Hepatocyte (in vitro differentiated cells): ENCODE measurements at regions not wholly inside any gene's neighbourhood (a gene's known extent, or its start where the extent isn't known, plus 50 kb on each side); places are given as distances from the start of the nearest gene placed in this dataset.

Experiments
- DNase-seq: peaks from one replicate; pipeline ENCODE4 v3.0.0-alpha.2; 2016; ENCODE audit warnings: low spot score
- H2AFZ ChIP-seq: fragments of 200-600 bp; sonication (generic); 2 replicates; pipeline ENCODE4 v1.6.0; 2016; ENCODE audit warnings: antibody characterized with exemption, mild to moderate bottlenecking
- H3K27ac ChIP-seq: fragments of 200-600 bp; sonication (generic); 2 replicates; pipeline ENCODE4 v1.5.1; 2016; ENCODE audit warnings: mild to moderate bottlenecking
- H3K27me3 ChIP-seq: fragments of 200-600 bp; sonication (generic); 2 replicates; pipeline ENCODE4 v1.6.1; 2016
- H3K36me3 ChIP-seq: fragments of 200-600 bp; sonication (generic); replicated peaks from 2 replicates; pipeline ENCODE4 v1.5.1; 2016; ENCODE audit warnings: low read depth; ENCODE audit not compliant: insufficient read depth
- H3K4me1 ChIP-seq: fragments of 200-600 bp; sonication (generic); 2 replicates; pipeline ENCODE4 v1.5.1; 2016; ENCODE audit warnings: mild to moderate bottlenecking, moderate library complexity; ENCODE audit not compliant: insufficient read depth
- H3K4me2 ChIP-seq: fragments of 200-600 bp; sonication (generic); 2 replicates; pipeline ENCODE4 v1.6.0; 2016
- H3K4me3 ChIP-seq: fragments of 200-600 bp; sonication (generic); 2 replicates; pipeline ENCODE4 v1.5.1; 2016; ENCODE audit warnings: mild to moderate bottlenecking
- H3K79me2 ChIP-seq: fragments of 200-600 bp; sonication (generic); 2 replicates; pipeline ENCODE4 v1.6.0; 2017; ENCODE audit warnings: mild to moderate bottlenecking
- H3K9me2 ChIP-seq: fragments of 200-600 bp; sonication (generic); replicated peaks from 2 replicates; pipeline ENCODE4 v1.6.0; 2017; ENCODE audit warnings: mild to moderate bottlenecking; ENCODE audit not compliant: insufficient read depth
- H3K9me3 ChIP-seq: fragments of 200-600 bp; sonication (generic); 2 replicates; pipeline ENCODE4 v1.5.1; 2016; ENCODE audit warnings: low read depth, mild to moderate bottlenecking
- H4K20me1 ChIP-seq: fragments of 200-600 bp; sonication (generic); 2 replicates; pipeline ENCODE4 v1.6.0; 2016; ENCODE audit warnings: mild to moderate bottlenecking; ENCODE audit not compliant: insufficient read depth, poor library complexity, severe bottlenecking
- EZH2 ChIP-seq: fragments of 200-600 bp; sonication (generic); IDR thresholded peaks from 2 replicates; pipeline ENCODE4 v1.6.1; 2016; ENCODE audit warnings: antibody characterized with exemption, mild to moderate bottlenecking, borderline replicate concordance
- EZH2phosphoT487 ChIP-seq: fragments of 200-600 bp; sonication (generic); IDR thresholded peaks from one replicate; pipeline ENCODE4 v1.6.1; 2018; ENCODE audit warnings: antibody characterized with exemption, mild to moderate bottlenecking, low read depth, moderate library complexity; ENCODE audit not compliant: unreplicated experiment, severe bottlenecking
- WGBS: methylation state at CpG from one replicate; pipeline ENCODE4 v1.1.6; 2016; ENCODE audit warnings: low lambda C conversion rate; ENCODE audit errors: missing lambda C conversion rate; 5-methylcytosine and 5-hydroxymethylcytosine counted together
- TF ChIP-seq, protein P1 (sequence below): fragments of 200-600 bp; sonication (generic); IDR thresholded peaks from 2 replicates; pipeline ENCODE4 v1.5.1; 2016; ENCODE audit warnings: antibody characterized with exemption, mild to moderate bottlenecking; ENCODE audit not compliant: poor library complexity

DNA sequence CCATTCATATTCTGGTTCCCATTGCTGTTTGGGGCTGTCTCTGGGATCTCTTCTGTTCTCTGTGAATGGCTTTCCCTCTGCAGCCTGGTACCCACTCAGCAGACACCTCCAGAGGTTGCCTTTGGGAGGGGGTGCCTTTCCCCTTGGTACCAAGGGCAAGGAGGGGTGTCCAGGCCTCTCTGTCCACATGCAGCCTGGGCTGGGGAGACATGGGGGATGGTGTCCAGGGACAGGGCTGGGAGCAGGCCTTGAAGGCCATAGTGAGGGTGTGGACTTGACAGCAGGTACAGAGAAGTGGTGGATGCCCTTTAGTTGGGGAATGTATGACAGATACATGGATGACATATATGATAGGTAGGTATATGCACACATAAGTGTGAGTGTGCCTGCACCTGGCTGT, 83.7 kb downstream of the PLXNA1 start:
- DNase-seq = no peak
- no peaks in the 10 kb centered on the region for H3K36me3 ChIP-seq
- H3K9me3 ChIP-seq = no peaks in the 10 kb centered on the region
- H3K4me1 ChIP-seq = no peaks in the 10 kb centered on the region
- no peak for TF ChIP-seq EZH2phosphoT487
- TF ChIP-seq, protein P1, sequence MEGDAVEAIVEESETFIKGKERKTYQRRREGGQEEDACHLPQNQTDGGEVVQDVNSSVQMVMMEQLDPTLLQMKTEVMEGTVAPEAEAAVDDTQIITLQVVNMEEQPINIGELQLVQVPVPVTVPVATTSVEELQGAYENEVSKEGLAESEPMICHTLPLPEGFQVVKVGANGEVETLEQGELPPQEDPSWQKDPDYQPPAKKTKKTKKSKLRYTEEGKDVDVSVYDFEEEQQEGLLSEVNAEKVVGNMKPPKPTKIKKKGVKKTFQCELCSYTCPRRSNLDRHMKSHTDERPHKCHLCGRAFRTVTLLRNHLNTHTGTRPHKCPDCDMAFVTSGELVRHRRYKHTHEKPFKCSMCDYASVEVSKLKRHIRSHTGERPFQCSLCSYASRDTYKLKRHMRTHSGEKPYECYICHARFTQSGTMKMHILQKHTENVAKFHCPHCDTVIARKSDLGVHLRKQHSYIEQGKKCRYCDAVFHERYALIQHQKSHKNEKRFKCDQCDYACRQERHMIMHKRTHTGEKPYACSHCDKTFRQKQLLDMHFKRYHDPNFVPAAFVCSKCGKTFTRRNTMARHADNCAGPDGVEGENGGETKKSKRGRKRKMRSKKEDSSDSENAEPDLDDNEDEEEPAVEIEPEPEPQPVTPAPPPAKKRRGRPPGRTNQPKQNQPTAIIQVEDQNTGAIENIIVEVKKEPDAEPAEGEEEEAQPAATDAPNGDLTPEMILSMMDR = no peak
- TF ChIP-seq EZH2 = no peak
- H3K79me2 ChIP-seq = no peaks in the 10 kb centered on the region
- no peaks in the 10 kb centered on the region for H4K20me1 ChIP-seq
- H2AFZ ChIP-seq = no peak overlapping the region
- H3K4me3 ChIP-seq = no peak overlapping the region
- H3K9me2 ChIP-seq = no peaks in the 10 kb centered on the region
- H3K4me2 ChIP-seq = no peak overlapping the region
- H3K27ac ChIP-seq = no peak overlapping the region
- no peaks in the 10 kb centered on the region for H3K27me3 ChIP-seq

DNA sequence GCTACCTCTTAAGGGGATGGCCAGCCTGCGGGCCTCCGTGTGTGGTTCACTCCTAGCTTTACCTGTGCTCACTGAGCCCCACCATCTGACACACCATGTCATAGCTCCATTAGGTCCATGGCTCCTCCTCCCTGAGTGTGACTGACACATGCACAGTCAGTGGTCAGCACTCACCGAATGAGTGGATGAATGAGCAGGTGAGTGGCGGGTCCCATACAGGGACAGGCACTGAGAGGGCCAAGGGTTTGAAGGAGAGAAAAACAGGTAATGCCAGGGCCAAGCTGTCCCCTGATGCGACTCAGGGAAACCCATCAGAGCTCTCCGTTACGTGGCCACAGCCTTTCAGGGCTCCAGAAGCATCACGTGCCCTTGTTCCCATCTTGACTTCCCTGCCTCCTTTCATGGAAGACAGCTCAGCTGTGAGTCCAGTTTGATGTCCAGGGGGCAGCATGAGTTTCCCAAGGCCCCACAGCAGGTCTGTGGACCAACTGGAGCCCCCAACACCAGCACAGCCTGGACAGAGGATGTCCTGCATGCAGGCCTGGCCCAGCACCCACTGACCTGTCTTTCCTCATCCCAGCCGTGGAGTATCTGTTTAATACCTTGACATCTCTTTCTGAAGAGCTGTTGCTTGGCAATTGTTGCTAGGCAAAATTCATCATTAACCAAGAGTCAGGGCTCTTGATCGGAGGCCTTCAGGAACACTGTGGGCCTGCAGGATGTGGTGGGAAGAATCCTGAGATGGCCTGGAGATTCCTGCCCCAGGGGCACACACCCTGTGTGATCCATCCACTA, 84.4 kb downstream of the PLXNA1 start:
- no peaks in the 10 kb centered on the region for H4K20me1 ChIP-seq
- no peaks in the 10 kb centered on the region for H3K9me2 ChIP-seq
- 95% methylated on average over 10 of the region's 10 CpGs for WGBS
- H3K27me3 ChIP-seq = no peaks in the 10 kb centered on the region
- no peaks in the 10 kb centered on the region for H3K4me1 ChIP-seq
- H3K36me3 ChIP-seq = no peaks in the 10 kb centered on the region
- TF ChIP-seq, protein P1 = no peak
- no peak for TF ChIP-seq EZH2
- TF ChIP-seq EZH2phosphoT487 = no peak
- DNase-seq = no peak
- H3K4me3 ChIP-seq = no peak overlapping the region
- H3K79me2 ChIP-seq = no peaks in the 10 kb centered on the region
- H3K4me2 ChIP-seq = no peak overlapping the region
- H3K27ac ChIP-seq = no peak overlapping the region
- H2AFZ ChIP-seq = no peak overlapping the region
- H3K9me3 ChIP-seq = no peaks in the 10 kb centered on the region

DNA sequence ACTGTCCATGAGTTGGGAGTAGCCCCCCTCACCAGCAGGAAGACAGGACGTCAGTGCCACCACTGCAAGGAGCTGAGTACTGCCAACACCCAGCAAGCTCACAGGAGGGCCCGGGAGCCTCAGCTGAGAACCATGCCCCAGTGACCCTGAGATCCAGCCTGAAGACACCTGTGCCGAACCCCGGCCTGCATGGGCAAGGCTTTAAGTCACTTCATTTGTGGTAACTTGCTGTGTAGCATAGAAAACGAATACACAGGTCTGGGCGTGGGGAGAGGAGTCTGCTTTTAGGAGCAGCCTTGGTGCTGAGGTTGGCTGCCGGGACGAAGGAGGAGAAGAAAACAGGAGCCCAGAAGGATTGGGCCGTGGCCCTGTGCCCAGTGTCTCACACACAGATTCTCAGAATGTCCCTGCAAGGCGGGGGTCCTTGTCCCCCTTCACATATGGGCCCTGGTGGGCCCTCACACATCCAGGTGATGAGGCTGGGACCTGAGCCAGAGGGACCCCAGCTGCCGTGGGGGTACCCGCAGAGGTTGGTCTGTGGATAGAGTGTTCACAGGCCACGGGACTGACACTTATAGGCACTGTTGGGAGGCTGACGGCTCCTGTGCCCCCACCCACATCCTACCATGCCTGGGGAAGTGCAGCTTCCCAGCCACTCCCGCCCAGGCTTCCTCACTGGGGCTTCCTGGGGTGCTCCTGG, 85.3 kb downstream of the PLXNA1 start:
- no peaks in the 10 kb centered on the region for H3K27me3 ChIP-seq

More for the DNA sequence above, 85.3 kb downstream of the PLXNA1 start:
- H3K27ac ChIP-seq = no peak overlapping the region
- H3K4me1 ChIP-seq = no peaks in the 10 kb centered on the region
- TF ChIP-seq EZH2phosphoT487 (no peak), EZH2 (no peak)
- TF ChIP-seq, protein P1 = no peak
- no peak overlapping the region for H3K4me2 ChIP-seq
- H3K9me3 ChIP-seq = no peaks in the 10 kb centered on the region
- no peak overlapping the region for H3K4me3 ChIP-seq
- no peak for DNase-seq
- H3K79me2 ChIP-seq = no peaks in the 10 kb centered on the region
- no peaks in the 10 kb centered on the region for H4K20me1 ChIP-seq
- no peak overlapping the region for H2AFZ ChIP-seq
- H3K36me3 ChIP-seq = no peaks in the 10 kb centered on the region
- 89% methylated on average over 15 of the region's 15 CpGs for WGBS
- H3K9me2 ChIP-seq = no peaks in the 10 kb centered on the region
